ENCODE measurements at regions not wholly inside any gene's neighbourhood (a gene's known extent, or its start where the extent isn't known, plus 50 kb on each side); places are given as distances from the start of the nearest gene placed in this dataset.

DNA sequence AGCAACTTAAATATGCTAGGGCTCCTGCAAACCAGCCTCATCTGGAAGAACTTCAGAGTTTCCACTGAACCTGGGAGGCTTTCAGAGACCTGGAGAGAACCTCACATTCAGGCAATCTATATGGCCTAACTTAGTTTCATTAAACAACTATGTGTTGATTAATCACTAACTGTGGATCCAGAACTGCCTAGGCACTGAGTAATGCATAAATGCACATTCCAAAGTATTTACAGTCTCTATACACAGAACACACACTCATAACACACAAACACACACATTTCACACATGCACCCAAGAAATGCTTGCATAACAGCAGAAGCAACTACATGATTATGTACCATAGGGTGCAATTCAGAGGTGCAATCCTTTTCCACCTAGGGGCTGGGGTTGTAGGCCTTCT lies 552.8 kb downstream of the BCL11A start:
- no peak for DNase-seq

DNA sequence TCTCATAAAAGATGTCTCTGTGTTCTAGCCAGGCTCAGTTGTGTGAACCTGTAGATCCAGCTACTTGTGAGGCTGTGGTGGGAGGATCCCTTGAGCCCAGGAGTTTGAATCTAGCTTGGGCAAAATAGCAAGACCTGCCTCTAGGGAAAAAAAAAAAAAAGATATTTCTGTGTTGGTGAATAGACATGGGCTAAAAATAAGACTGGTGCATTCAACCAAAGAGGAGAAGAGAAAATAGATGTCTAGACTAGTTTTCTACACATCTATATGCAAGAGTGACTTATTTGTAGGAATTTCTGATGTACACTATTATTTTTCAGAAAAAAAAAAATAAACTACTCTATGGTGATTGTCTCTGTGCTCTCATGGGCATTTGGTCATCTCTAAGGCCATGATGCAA lies 555.1 kb downstream of the BCL11A start:
- no peak for TF ChIP-seq GATA1 (IDR thresholded peaks at IDR 0.05; ENCODE audit: low read depth, low read length)
- no peak for TF ChIP-seq POLR2A (IDR thresholded peaks at IDR 0.05; ENCODE audit: low read length)
- DNase-seq, result no peak

More for the DNA sequence above, 552.8 kb downstream of the BCL11A start:
- TF ChIP-seq POLR2A (IDR thresholded peaks at IDR 0.05; ENCODE audit: low read length) (no peak), GATA1 (IDR thresholded peaks at IDR 0.05; ENCODE audit: low read depth, low read length) (no peak)

DNA sequence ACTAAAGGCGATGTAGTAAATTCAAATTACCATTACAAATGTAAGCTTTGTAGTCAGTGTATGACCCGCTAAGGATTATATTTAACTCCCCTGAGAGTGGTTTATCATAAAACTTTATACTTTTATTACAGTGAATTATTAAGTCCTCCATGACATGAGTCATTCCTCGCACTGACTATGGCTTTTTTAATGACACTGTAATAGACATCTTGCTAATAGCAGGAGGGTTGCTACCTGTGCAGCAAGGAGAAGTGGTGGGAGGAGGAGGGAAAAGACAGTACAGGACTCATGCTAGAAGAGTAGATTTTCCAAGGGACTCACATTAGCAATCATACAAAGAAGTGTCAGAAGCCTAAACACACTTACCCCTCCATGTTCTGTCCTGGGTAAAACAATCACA lies 556.1 kb downstream of the BCL11A start:
- DNase-seq, result no peak
- TF ChIP-seq POLR2A (IDR thresholded peaks at IDR 0.05; ENCODE audit: low read length) (no peak), GATA1 (IDR thresholded peaks at IDR 0.05; ENCODE audit: low read depth, low read length) (no peak)

GRCh38 chr2:59996855-59997254 lies 556.6 kb downstream of the BCL11A start:
- no peak for TF ChIP-seq GATA1 (IDR thresholded peaks at IDR 0.05; ENCODE audit: low read depth, low read length)
- no peak for TF ChIP-seq POLR2A (IDR thresholded peaks at IDR 0.05; ENCODE audit: low read length)
- DNase-seq, result no peak

- TF ChIP-seq POLR2A (IDR thresholded peaks at IDR 0.05; ENCODE audit: low read length) (no peak), GATA1 (IDR thresholded peaks at IDR 0.05; ENCODE audit: low read depth, low read length) (no peak)
- DNase-seq, result no peak
These were observed 559.7 kb downstream of the BCL11A start for GRCh38 chr2:59993726-59994125.

DNA sequence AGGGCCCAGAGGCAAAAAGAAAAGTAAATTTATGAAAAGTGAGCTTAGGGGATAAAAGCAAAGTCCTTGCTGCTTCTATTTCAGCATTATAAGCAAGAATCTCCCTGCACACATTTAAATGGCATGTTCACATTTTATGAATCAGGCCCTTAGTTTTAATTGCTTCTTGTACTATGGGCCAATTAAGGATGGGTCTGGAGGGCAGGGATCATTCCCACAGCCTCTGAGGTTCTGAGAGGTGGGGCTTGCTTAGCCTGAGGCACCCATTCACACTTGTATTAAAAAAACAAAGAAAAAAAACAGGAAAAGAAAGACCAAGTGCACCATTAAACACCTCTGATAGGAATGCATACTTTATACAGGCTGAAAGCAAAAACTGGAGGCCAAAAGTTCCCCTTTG lies 565.1 kb downstream of the BCL11A start:
- no peak for TF ChIP-seq GATA1 (IDR thresholded peaks at IDR 0.05; ENCODE audit: low read depth, low read length)
- TF ChIP-seq POLR2A (IDR thresholded peaks at IDR 0.05; ENCODE audit: low read length), result no peak
- no peak for DNase-seq

- no peak for DNase-seq
- TF ChIP-seq POLR2A (IDR thresholded peaks at IDR 0.05; ENCODE audit: low read length) (no peak), GATA1 (IDR thresholded peaks at IDR 0.05; ENCODE audit: low read depth, low read length) (no peak)
These were observed 566.9 kb downstream of the BCL11A start for GRCh38 chr2:59986511-59986910.

DNA sequence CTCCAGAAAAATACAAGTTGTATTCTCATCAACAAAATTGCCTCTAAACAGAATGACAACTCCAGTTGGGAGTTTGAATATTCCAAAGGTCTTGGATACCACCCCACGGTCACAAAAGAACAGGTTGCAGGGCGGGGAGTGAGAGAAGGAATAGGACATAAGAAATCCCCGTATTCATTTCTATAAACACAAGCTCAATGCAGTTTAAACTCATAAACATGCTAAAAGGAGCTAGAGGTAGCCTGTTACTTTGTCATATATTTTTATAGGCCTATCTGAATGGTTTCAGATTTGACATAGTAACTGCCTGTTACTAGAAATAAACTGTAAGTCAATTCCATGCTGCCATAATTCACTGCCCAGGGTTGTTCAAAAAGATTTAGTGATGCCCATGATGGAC lies 567.5 kb downstream of the BCL11A start:
- TF ChIP-seq GATA1 (IDR thresholded peaks at IDR 0.05; ENCODE audit: low read depth, low read length) (no peak), POLR2A (IDR thresholded peaks at IDR 0.05; ENCODE audit: low read length) (no peak)
- DNase-seq, result no peak

DNA sequence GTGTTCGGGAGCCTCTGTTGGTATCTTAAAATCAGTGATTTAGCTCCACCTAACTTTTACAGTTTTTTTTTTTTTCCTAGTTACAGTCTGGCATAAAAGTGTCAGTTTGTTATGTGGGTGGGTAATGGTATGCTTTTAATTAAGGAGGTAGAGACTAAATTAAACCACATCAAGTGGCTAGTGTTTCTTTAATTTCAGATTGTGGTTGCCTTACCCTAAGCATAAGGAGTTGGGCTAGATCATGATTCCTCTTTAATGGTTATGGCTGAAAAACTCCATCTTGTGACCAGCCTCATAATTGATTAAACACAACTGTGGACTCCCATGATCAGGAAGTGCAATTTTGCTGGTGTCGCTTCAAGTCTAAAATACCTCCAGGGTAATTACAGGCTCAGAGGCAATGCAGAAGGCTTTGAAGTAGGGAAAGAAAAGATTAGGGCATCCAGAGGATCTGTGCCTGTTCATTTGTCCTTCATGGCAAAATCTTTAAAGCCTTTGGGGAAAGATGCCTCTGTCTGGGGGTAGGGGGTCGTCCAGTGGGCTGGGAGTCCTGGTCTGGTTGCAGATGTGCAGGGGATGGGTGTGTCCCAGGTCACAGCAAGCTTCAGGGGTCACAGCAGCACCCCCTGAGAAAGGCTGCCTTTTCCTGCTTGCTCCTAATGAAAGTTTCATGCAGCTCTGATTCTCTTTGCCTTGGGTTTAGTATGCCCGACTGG lies 579.2 kb downstream of the BCL11A start:
- DNase-seq, result no peak
- TF ChIP-seq GATA1 (IDR thresholded peaks at IDR 0.05; ENCODE audit: low read depth, low read length) (no peak), POLR2A (IDR thresholded peaks at IDR 0.05; ENCODE audit: low read length) (no peak)

GRCh38 chr2:59969161-59969560 lies 584.3 kb downstream of the BCL11A start:
- TF ChIP-seq GATA1 (IDR thresholded peaks at IDR 0.05; ENCODE audit: low read depth, low read length), result no peak
- no peak for TF ChIP-seq POLR2A (IDR thresholded peaks at IDR 0.05; ENCODE audit: low read length)
- no peak for DNase-seq

DNA sequence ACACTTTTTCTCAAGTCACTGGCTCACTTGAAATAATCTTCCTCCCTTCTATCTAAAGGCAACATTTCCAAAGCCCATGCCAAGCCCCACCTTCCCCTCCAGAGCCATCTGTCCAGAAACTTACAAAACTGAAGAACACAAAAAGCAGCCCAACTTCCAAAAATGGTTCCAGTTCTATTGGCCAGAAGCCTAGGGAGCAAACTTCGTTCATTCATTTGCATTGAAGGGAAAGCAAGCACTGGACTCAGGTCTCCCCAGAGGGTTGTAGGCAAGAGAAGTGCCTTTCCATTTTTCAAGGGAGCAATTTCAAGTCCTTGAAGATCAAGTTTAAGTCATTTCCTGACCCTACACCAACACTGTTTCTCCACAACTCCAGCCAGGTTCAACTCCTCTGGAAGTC lies 585.0 kb downstream of the BCL11A start:
- no peak for DNase-seq
- no peak for TF ChIP-seq GATA1 (IDR thresholded peaks at IDR 0.05; ENCODE audit: low read depth, low read length)
- no peak for TF ChIP-seq POLR2A (IDR thresholded peaks at IDR 0.05; ENCODE audit: low read length)

- TF ChIP-seq POLR2A (IDR thresholded peaks at IDR 0.05; ENCODE audit: low read length) (no peak), GATA1 (IDR thresholded peaks at IDR 0.05; ENCODE audit: low read depth, low read length) (no peak)
- DNase-seq, result no peak
These were observed 585.8 kb downstream of the BCL11A start for GRCh38 chr2:59967691-59968090.

- no peak for DNase-seq
- no peak for TF ChIP-seq POLR2A (IDR thresholded peaks at IDR 0.05; ENCODE audit: low read length)
- no peak for TF ChIP-seq GATA1 (IDR thresholded peaks at IDR 0.05; ENCODE audit: low read depth, low read length)
These were observed 590.3 kb downstream of the BCL11A start for GRCh38 chr2:59963157-59963556.

GRCh38 chr2:59961746-59962145 lies 591.7 kb downstream of the BCL11A start:
- TF ChIP-seq POLR2A (IDR thresholded peaks at IDR 0.05; ENCODE audit: low read length), result no peak
- DNase-seq, result no peak

DNA sequence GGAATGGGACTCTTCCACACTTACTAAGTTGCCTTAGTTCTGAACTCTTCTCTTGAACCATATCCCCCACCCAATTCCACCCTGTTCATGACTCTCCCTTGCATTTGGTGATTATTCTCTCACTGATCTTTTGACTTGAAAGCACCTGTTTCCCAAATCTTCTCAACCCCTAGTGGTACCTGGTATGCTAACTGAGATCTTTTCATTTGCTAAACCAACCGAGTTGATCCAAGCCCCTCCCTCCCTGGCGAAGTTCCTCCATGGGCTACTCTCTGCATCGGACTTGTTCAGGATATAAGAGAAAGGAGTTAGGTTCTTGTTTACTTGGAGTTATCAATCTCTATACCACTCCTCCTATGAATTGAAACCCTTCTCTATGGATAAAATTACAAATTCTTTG lies 593.5 kb downstream of the BCL11A start:
- TF ChIP-seq POLR2A (IDR thresholded peaks at IDR 0.05; ENCODE audit: low read length) (no peak), GATA1 (IDR thresholded peaks at IDR 0.05; ENCODE audit: low read depth, low read length) (no peak)
- DNase-seq, result no peak

- DNase-seq, result no peak
- no peak for TF ChIP-seq POLR2A (IDR thresholded peaks at IDR 0.05; ENCODE audit: low read length)
- TF ChIP-seq GATA1 (IDR thresholded peaks at IDR 0.05; ENCODE audit: low read depth, low read length), result no peak
These were observed 596.0 kb downstream of the BCL11A start for GRCh38 chr2:59957504-59957903.
